IMR-90 (cell line): ENCODE measurements at regions not wholly inside any gene's neighbourhood (a gene's known extent, or its start where the extent isn't known, plus 50 kb on each side); places are given as distances from the start of the nearest gene placed in this dataset.

ENCODE experiments used
- ATAC-seq: fragments of 200-7000 bp; cut with Tn5 transposase; 2 replicates; pipeline ENCODE4 v1.9.1; 2020; ENCODE audit warnings: low read depth, mild to moderate bottlenecking, moderate library complexity
- BruUV-seq: library from RNA; stranded (reverse); fragments of 400-500 nt; replicated peaks from 2 replicates; lab custom pipeline; 2021; lab: Mats Ljungman, UMichigan
- CTCF ChIA-PET: fragments of 300-600 bp; formaldehyde crosslinking; extraction: SDS; loops from one replicate; lab custom pipeline; 2021; ENCODE audit warnings: antibody characterized with exemption; lab: Yijun Ruan, JAX
- POLR2A ChIA-PET: fragments of 300-600 bp; sonication (Branson Sonifier 250); formaldehyde crosslinking; loops from one replicate; lab custom pipeline; 2022; ENCODE audit warnings: antibody characterized with exemption; ENCODE audit not compliant: unreplicated experiment; lab: Charles Lee
- DNase-seq: peaks from one replicate; pipeline ENCODE4 v3.0.0; 2013
- H2AFZ ChIP-seq: replicated peaks from 2 replicates; pipeline ENCODE3; 2013; ENCODE audit warnings: low read length, mild to moderate bottlenecking; ENCODE audit not compliant: poor library complexity
- H2AK5ac ChIP-seq: 2 replicates; pipeline ENCODE4 v1.6.1; 2013; ENCODE audit warnings: low read depth, low read length, inconsistent platforms
- H2AK9ac ChIP-seq: replicated peaks from 2 replicates; pipeline ENCODE3; 2013; ENCODE audit warnings: mild to moderate bottlenecking, low read depth, low read length, moderate library complexity; ENCODE audit not compliant: poor library complexity
- H2BK120ac ChIP-seq: 2 replicates; pipeline ENCODE4 v1.6.1; 2013; ENCODE audit warnings: low read depth, low read length, inconsistent platforms
- H2BK15ac ChIP-seq: 3 replicates; pipeline ENCODE4 v1.6.1; 2013; ENCODE audit warnings: low read depth, low read length, inconsistent platforms
- H2BK20ac ChIP-seq: 2 replicates; pipeline ENCODE4 v1.6.1; 2013; ENCODE audit warnings: low read depth, mild to moderate bottlenecking, inconsistent platforms, low read length, moderate library complexity
- H2BK5ac ChIP-seq: 2 replicates; pipeline ENCODE4 v1.6.1; 2013; ENCODE audit warnings: mild to moderate bottlenecking, low read depth, low read length, inconsistent platforms; ENCODE audit not compliant: poor library complexity, severe bottlenecking
- H3K14ac ChIP-seq: replicated peaks from 2 replicates; pipeline ENCODE4 v1.6.1; 2013; ENCODE audit warnings: low read depth, low read length, inconsistent platforms
- H3K18ac ChIP-seq: 2 replicates; pipeline ENCODE4 v1.6.1; 2013; ENCODE audit warnings: low read depth, low read length, control low read depth
- H3K23ac ChIP-seq: 2 replicates; pipeline ENCODE4 v1.6.1; 2013; ENCODE audit warnings: low read depth, low read length, inconsistent platforms
- H3K27ac ChIP-seq: 2 replicates; pipeline ENCODE4 v1.5.1; 2013; ENCODE audit warnings: mild to moderate bottlenecking, control low read depth, low read length; ENCODE audit not compliant: insufficient read depth
- H3K27me3 ChIP-seq: 2 replicates; pipeline ENCODE4 v1.6.1; 2013; ENCODE audit warnings: low read length; ENCODE audit not compliant: control insufficient read depth, insufficient read depth
- H3K36me3 ChIP-seq: 2 replicates; pipeline ENCODE4 v1.6.1; 2013; ENCODE audit warnings: low read length, mixed read lengths; ENCODE audit not compliant: control insufficient read depth, insufficient read depth
- H3K4ac ChIP-seq: 2 replicates; pipeline ENCODE4 v1.6.1; 2013; ENCODE audit warnings: low read depth, low read length, inconsistent platforms
- H3K4me1 ChIP-seq: 2 replicates; pipeline ENCODE4 v1.6.1; 2013; ENCODE audit warnings: low read length, mixed read lengths; ENCODE audit not compliant: control insufficient read depth, insufficient read depth
- H3K4me2 ChIP-seq: 2 replicates; pipeline ENCODE4 v1.6.1; 2013; ENCODE audit warnings: low read depth, mild to moderate bottlenecking, control low read depth, low read length, moderate library complexity
- H3K4me3 ChIP-seq: 2 replicates; pipeline ENCODE4 v1.5.1; 2013; ENCODE audit warnings: low read depth, mild to moderate bottlenecking, control low read depth, low read length, moderate library complexity; ENCODE audit not compliant: insufficient read depth
- H3K56ac ChIP-seq: 2 replicates; pipeline ENCODE4 v1.6.1; 2013; ENCODE audit warnings: low read length, inconsistent platforms; ENCODE audit not compliant: insufficient read depth; ENCODE audit errors: extremely low read depth
- H3K79me1 ChIP-seq, 2 experiments: 2 replicates each; pipeline ENCODE4 v1.6.1; 2013; ENCODE audit warnings: low read length in 2 of 2, inconsistent platforms in 1 of 2, low read depth in 1 of 2
- H3K9ac ChIP-seq: 2 replicates; pipeline ENCODE4 v1.6.1; 2013; ENCODE audit warnings: low read depth, low read length, control low read depth
- H3K9me1 ChIP-seq: 2 replicates; pipeline ENCODE4 v1.6.1; 2013; ENCODE audit warnings: low read length, inconsistent platforms; ENCODE audit not compliant: insufficient read depth
- H3K9me3 ChIP-seq: 2 replicates; pipeline ENCODE4 v1.6.1; 2013; ENCODE audit warnings: low read length; ENCODE audit not compliant: control insufficient read depth, insufficient read depth
- H4K20me1 ChIP-seq: 2 replicates; pipeline ENCODE4 v1.6.1; 2013; ENCODE audit warnings: low read length, inconsistent platforms; ENCODE audit not compliant: insufficient read depth
- H4K5ac ChIP-seq: 2 replicates; pipeline ENCODE4 v1.6.1; 2013; ENCODE audit warnings: mild to moderate bottlenecking, low read depth, low read length, control low read depth
- H4K8ac ChIP-seq, 2 experiments: 2 replicates each; pipeline ENCODE4 v1.6.1; 2013; ENCODE audit warnings: low read depth in 2 of 2, low read length in 2 of 2, control low read depth in 1 of 2, inconsistent platforms in 1 of 2
- H4K91ac ChIP-seq: 2 replicates; pipeline ENCODE4 v1.6.1; 2013; ENCODE audit warnings: low read depth, low read length, inconsistent platforms; ENCODE audit not compliant: insufficient read depth
- BHLHE40 ChIP-seq: fragments of 150-350 bp; IDR thresholded peaks from 2 replicates; pipeline ENCODE4 v1.6.1; 2016; ENCODE audit warnings: mild to moderate bottlenecking, low read depth, low read length
- CEBPB ChIP-seq: IDR thresholded peaks from 2 replicates; pipeline ENCODE4 v1.6.1; 2012; ENCODE audit warnings: low read depth, low read length, improper control_type of control experiment
- FOS ChIP-seq: fragments of 150-350 bp; IDR thresholded peaks from 2 replicates; pipeline ENCODE4 v1.6.1; 2016; ENCODE audit warnings: low read depth, low read length
- NFE2L2 ChIP-seq: fragments of 150-350 bp; IDR thresholded peaks from 2 replicates; pipeline ENCODE4 v1.6.1; 2016; ENCODE audit warnings: low read depth, mild to moderate bottlenecking, low read length
- POLR2A ChIP-seq: IDR thresholded peaks from 2 replicates; pipeline ENCODE4 v1.6.1; 2012; ENCODE audit warnings: mild to moderate bottlenecking, low read depth, low read length
- RAD21 ChIP-seq: IDR thresholded peaks from 2 replicates; pipeline ENCODE4 v1.6.1; 2012; ENCODE audit warnings: low read length, improper control_type of control experiment
- RCOR1 ChIP-seq: IDR thresholded peaks from 2 replicates; pipeline ENCODE4 v1.6.1; 2012; ENCODE audit warnings: mild to moderate bottlenecking, low read length, improper control_type of control experiment; ENCODE audit not compliant: insufficient replicate concordance
- RFX5 ChIP-seq: IDR thresholded peaks from 2 replicates; pipeline ENCODE4 v1.8.0; 2012; ENCODE audit warnings: low read depth, mild to moderate bottlenecking, low read length, moderate library complexity
- SMC3 ChIP-seq: fragments of 150-350 bp; IDR thresholded peaks from 2 replicates; pipeline ENCODE4 v1.6.1; 2016; ENCODE audit warnings: low read depth, mild to moderate bottlenecking, antibody characterized with exemption, low read length, moderate library complexity
- WGBS, 2 experiments: methylation state at CpG; one replicate each; pipeline versions ENCODE4 v1.1.5 to v1.1.7; 2013; ENCODE audit warnings: missing lambda C conversion rate in 2 of 2; ENCODE audit not compliant: insufficient read length in 1 of 2; ENCODE audit errors: extremely low coverage in 2 of 2; 5-methylcytosine and 5-hydroxymethylcytosine counted together
- dilution Hi-C: fragments of 300-500 bp; cut with HindIII; formaldehyde crosslinking; loops from one replicate; pipeline ENCODE4 v1.14.3; 2018; ENCODE audit warnings: low sequenced_read_pairs; ENCODE audit not compliant: unreplicated experiment
- in situ Hi-C: fragments of 300-500 bp; cut with MboI; formaldehyde crosslinking; loops from 3 replicates; pipeline ENCODE4 v1.14.3; 2019; ENCODE audit warnings: low sequenced_read_pairs, inconsistent platforms, mixed read lengths
- intact Hi-C: fragments of 100-400 bp; cut with micrococcal nuclease; formaldehyde crosslinking; loops from 2 replicates; pipeline ENCODE4 v1.10.0; 2022
- TF ChIP-seq, protein P1 (sequence below): fragments of 150-350 bp; IDR thresholded peaks from 2 replicates; pipeline ENCODE4 v1.6.1; 2016; ENCODE audit warnings: low read depth, mild to moderate bottlenecking, low read length, moderate library complexity, borderline replicate concordance

DNA sequence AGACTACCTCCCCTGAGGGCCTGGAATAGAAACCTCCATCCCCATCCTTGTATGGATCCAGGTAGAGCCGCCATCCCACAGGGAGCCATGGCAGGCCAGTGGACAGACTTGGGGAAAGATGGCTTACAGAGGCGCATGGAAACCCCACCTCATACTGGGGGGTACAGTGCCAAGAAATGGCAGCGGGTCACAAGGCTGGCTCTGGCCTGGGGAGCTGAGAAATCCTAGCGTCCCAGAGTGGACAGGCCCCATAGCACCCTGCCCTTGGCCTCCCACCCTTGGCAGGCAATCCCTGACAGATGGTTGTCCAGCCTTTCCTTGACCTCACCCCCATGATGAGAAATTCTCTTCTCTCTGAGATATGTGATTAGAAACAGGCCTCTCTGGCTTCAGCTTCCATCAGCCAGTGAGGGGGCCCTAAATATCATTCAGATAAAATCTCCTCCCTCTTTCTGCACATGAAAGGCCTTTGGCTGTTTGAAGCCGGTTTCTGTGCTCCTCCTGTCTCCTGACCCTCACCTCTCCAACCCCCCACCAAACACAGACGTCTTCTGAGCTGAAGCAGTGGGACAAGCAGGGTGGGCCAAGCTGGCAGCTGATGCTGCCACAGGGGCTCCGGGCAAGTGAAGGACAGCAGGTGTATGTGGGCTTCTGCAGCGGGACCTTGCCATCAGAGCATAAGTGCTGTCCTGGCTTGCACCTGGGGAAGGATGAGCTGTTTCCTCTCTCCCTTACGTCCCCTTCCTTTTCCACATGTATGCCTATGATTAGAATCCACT, 204.4 kb upstream of the MAMLD1 start:
- ATAC-seq, result no peak

More for the DNA sequence above, 204.4 kb upstream of the MAMLD1 start:
- H4K20me1 ChIP-seq, result no peaks in the 10 kb centered on the region
- no peak overlapping the region for H2BK20ac ChIP-seq
- no TSS peak for BruUV-seq
- TF ChIP-seq NFE2L2 (no peak), FOS (no peak), RFX5 (no peak), RAD21 (no peak), BHLHE40 (no peak), RCOR1 (no peak), SMC3 (no peak), POLR2A (no peak), CEBPB (no peak)
- TF ChIP-seq, protein P1, sequence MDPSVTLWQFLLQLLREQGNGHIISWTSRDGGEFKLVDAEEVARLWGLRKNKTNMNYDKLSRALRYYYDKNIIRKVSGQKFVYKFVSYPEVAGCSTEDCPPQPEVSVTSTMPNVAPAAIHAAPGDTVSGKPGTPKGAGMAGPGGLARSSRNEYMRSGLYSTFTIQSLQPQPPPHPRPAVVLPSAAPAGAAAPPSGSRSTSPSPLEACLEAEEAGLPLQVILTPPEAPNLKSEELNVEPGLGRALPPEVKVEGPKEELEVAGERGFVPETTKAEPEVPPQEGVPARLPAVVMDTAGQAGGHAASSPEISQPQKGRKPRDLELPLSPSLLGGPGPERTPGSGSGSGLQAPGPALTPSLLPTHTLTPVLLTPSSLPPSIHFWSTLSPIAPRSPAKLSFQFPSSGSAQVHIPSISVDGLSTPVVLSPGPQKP, result no peak
- no peak overlapping the region for H3K4ac ChIP-seq
- no peaks in the 10 kb centered on the region for H3K9me3 ChIP-seq
- no peaks in the 10 kb centered on the region for H3K27me3 ChIP-seq
- WGBS, 2 experiments, result no CpG with 5 or more reads among the region's 9 CpGs
- H4K91ac ChIP-seq, result no peak overlapping the region
- POLR2A ChIA-PET, result no interaction called here
- H3K4me1 ChIP-seq, result peaks cover 4% of the 10 kb centered on the region
- no peak overlapping the region for H4K5ac ChIP-seq
- H3K27ac ChIP-seq, result no peak overlapping the region
- H2AK9ac ChIP-seq, result no peak overlapping the region
- DNase-seq, result no peak
- H3K79me1 ChIP-seq, result no peaks in the 10 kb centered on the region
- CTCF ChIA-PET, result interaction anchor here (1.1 kb wide), 1 partner anchor 14 kb away, joined by 3 read pairs; no protein-coding TSS in a partner anchor
- 0 out of 2 replicates have a peak, but pooled peaks cover 7% of the 10 kb centered on the region for H3K9me1 ChIP-seq
- H3K4me3 ChIP-seq, result no peak overlapping the region
- no peak overlapping the region for H3K9ac ChIP-seq
- intact Hi-C loops (no loop called here), dilution Hi-C loops (no loop called here), in situ Hi-C loops (no loop called here)
- no peak overlapping the region for H2BK15ac ChIP-seq
- H3K36me3 ChIP-seq, result no peaks in the 10 kb centered on the region
- no peak overlapping the region for H3K4me2 ChIP-seq
- H3K56ac ChIP-seq, result no peak overlapping the region
- no peak overlapping the region for H3K18ac ChIP-seq
- H2AK5ac ChIP-seq, result no peak overlapping the region
- no peak overlapping the region for H3K23ac ChIP-seq
- H2AFZ ChIP-seq, result no peak overlapping the region
- H4K8ac ChIP-seq, result no peak overlapping the region
- no peak overlapping the region for H3K14ac ChIP-seq
- no peak overlapping the region for H2BK5ac ChIP-seq
- H2BK120ac ChIP-seq, result no peak overlapping the region
